ENCODE measurements at regions not wholly inside any gene's neighbourhood (a gene's known extent, or its start where the extent isn't known, plus 50 kb on each side); places are given as distances from the start of the nearest gene placed in this dataset.
"Not testable (repeated sequence)": the region's sequence is repeated elsewhere in the genome, so short reads cannot be mapped to it uniquely, and the experiment has no call there.

- no peak for ATAC-seq
- intact Hi-C loops (cut with DNase I) = no loop called here
- no peak for DNase-seq (ENCODE audit: missing footprints)
Observed at GRCh38 chr2:156982615-156983014, 274.9 kb upstream of the GALNT5 start.

- ATAC-seq (no peak), DNase-seq (ENCODE audit: missing footprints) (no peak)
- intact Hi-C loops (cut with DNase I) = no loop called here
Observed at GRCh38 chr2:156986339-156986988, 271.0 kb upstream of the GALNT5 start.

- ATAC-seq (no peak), DNase-seq (ENCODE audit: missing footprints) (no peak)
- intact Hi-C loops (cut with DNase I) = no loop called here
Observed at GRCh38 chr2:156999661-157000060, 257.8 kb upstream of the GALNT5 start.

- intact Hi-C loops (cut with DNase I) = no loop called here
- ATAC-seq (no peak), DNase-seq (ENCODE audit: missing footprints) (no peak)
Observed at GRCh38 chr2:157004789-157005188, 252.7 kb upstream of the GALNT5 start.

- intact Hi-C loops (cut with DNase I) = no loop called here
- no peak for DNase-seq (ENCODE audit: missing footprints)
- no peak for ATAC-seq
Observed at GRCh38 chr2:157015015-157015575, 242.4 kb upstream of the GALNT5 start.

GRCh38 chr2:157023264-157023663, 234.2 kb upstream of the GALNT5 start:
- ATAC-seq; intact Hi-C loops (cut with DNase I); DNase-seq (ENCODE audit: missing footprints): not testable (repeated sequence)

GRCh38 chr2:157024129-157024528, 233.4 kb upstream of the GALNT5 start:
- DNase-seq (ENCODE audit: missing footprints) = no peak
- no peak for ATAC-seq
- intact Hi-C loops (cut with DNase I) = no loop called here

GRCh38 chr2:157032017-157032416, 225.5 kb upstream of the GALNT5 start:
- intact Hi-C loops (cut with DNase I) = no loop called here
- no peak for DNase-seq (ENCODE audit: missing footprints)
- no peak for ATAC-seq

- DNase-seq (ENCODE audit: missing footprints) (no peak), ATAC-seq (no peak)
- intact Hi-C loops (cut with DNase I) = no loop called here
Observed at GRCh38 chr2:157036726-157037125, 220.8 kb upstream of the GALNT5 start.

- intact Hi-C loops (cut with DNase I) = no loop called here
Observed at GRCh38 chr2:157043786-157044185, 213.7 kb upstream of the GALNT5 start.

GRCh38 chr2:157046396-157046795, 211.1 kb upstream of the GALNT5 start:
- ATAC-seq (no peak), DNase-seq (ENCODE audit: missing footprints) (no peak)
- intact Hi-C loops (cut with DNase I) = no loop called here

More at GRCh38 chr2:157043786-157044185, 213.7 kb upstream of the GALNT5 start:
- DNase-seq (ENCODE audit: missing footprints) (no peak), ATAC-seq (no peak)

- ATAC-seq = no peak
- intact Hi-C loops (cut with DNase I) = loop anchor here (10.0 kb wide), 1 partner anchor 142 kb away; no protein-coding TSS in a partner anchor
Observed at GRCh38 chr2:157052685-157053224, 204.8 kb upstream of the GALNT5 start.

GRCh38 chr2:157053876-157054275, 203.6 kb upstream of the GALNT5 start:
- intact Hi-C loops (cut with DNase I) = loop anchor here (10.0 kb wide), 1 partner anchor 141 kb away; no protein-coding TSS in a partner anchor
- DNase-seq (ENCODE audit: missing footprints) (no peak), ATAC-seq (no peak)

More at GRCh38 chr2:157052685-157053224, 204.8 kb upstream of the GALNT5 start:
- no peak for DNase-seq (ENCODE audit: missing footprints)

- DNase-seq (ENCODE audit: missing footprints) (no peak), ATAC-seq (no peak)
- intact Hi-C loops (cut with DNase I) = loop anchor here (10.0 kb wide), 1 partner anchor 139 kb away; no protein-coding TSS in a partner anchor
Observed at GRCh38 chr2:157055660-157056199, 201.8 kb upstream of the GALNT5 start.

GRCh38 chr2:157056200-157056676, 201.3 kb upstream of the GALNT5 start:
- intact Hi-C loops (cut with DNase I) = loop anchor here (10.0 kb wide), 1 partner anchor 139 kb away; no protein-coding TSS in a partner anchor
- ATAC-seq = no peak
- DNase-seq (ENCODE audit: missing footprints) = no peak

GRCh38 chr2:157058161-157058560, 199.3 kb upstream of the GALNT5 start:
- no peak for ATAC-seq
- intact Hi-C loops (cut with DNase I) = loop anchor here (10.0 kb wide), 1 partner anchor 137 kb away; no protein-coding TSS in a partner anchor

GRCh38 chr2:157059036-157059435, 198.5 kb upstream of the GALNT5 start:
- intact Hi-C loops (cut with DNase I) = loop anchor here (10.0 kb wide), 1 partner anchor 136 kb away; no protein-coding TSS in a partner anchor
- ATAC-seq (no peak), DNase-seq (ENCODE audit: missing footprints) (no peak)

More at GRCh38 chr2:157058161-157058560, 199.3 kb upstream of the GALNT5 start:
- DNase-seq (ENCODE audit: missing footprints) = no peak

- no peak for DNase-seq (ENCODE audit: missing footprints)
- intact Hi-C loops (cut with DNase I) = no loop called here
- ATAC-seq = no peak
Observed at GRCh38 chr2:157061799-157062198, 195.7 kb upstream of the GALNT5 start.

GRCh38 chr2:157067562-157067961, 189.9 kb upstream of the GALNT5 start:
- ATAC-seq (no peak), DNase-seq (ENCODE audit: missing footprints) (no peak)
- intact Hi-C loops (cut with DNase I) = no loop called here

GRCh38 chr2:157068237-157068636, 189.3 kb upstream of the GALNT5 start:
- intact Hi-C loops (cut with DNase I) = no loop called here
- DNase-seq (ENCODE audit: missing footprints) (no peak), ATAC-seq (no peak)

Data from Right ventricle myocardium inferior (tissue), 1 donor.